Testis (tissue), 2 donors: ENCODE measurements at regions not wholly inside any gene's neighbourhood (a gene's known extent, or its start where the extent isn't known, plus 50 kb on each side); places are given as distances from the start of the nearest gene placed in this dataset.

Source experiments
- DNase-seq: peaks from one replicate; pipeline ENCODE4 v3.0.0-alpha.2; 2019
- H3K27ac ChIP-seq, 2 donors: fragments of 200-600 bp; sonication (generic); one replicate each; pipeline ENCODE4 v1.5.1; 2019
- H3K27me3 ChIP-seq: fragments of 200-600 bp; sonication (generic); one replicate; pipeline ENCODE4 v1.5.1; 2019
- H3K36me3 ChIP-seq: fragments of 200-600 bp; sonication (generic); one replicate; pipeline ENCODE4 v1.5.1; 2017; ENCODE audit warnings: low read depth; ENCODE audit errors: missing control alignments
- H3K4me1 ChIP-seq: fragments of 200-600 bp; sonication (generic); one replicate; pipeline ENCODE4 v1.5.1; 2019
- H3K4me3 ChIP-seq, 2 donors: fragments of 200-600 bp; sonication (generic); one replicate each; pipeline ENCODE4 v1.5.1; 2017 to 2019
- H3K9me3 ChIP-seq: fragments of 200-600 bp; sonication (generic); one replicate; pipeline ENCODE4 v1.5.1; 2017
- CTCF ChIP-seq, 3 experiments: fragments of 450-650 bp in 2 of 3; fragments of 200-600 bp in 1 of 3; sonication (generic) in 1 of 3; IDR thresholded peaks; one replicate each; pipeline ENCODE4 v1.5.1; 2016 to 2019; ENCODE audit warnings: antibody characterized with exemption in 3 of 3, mild to moderate bottlenecking in 2 of 3, moderate library complexity in 1 of 3
- POLR2A ChIP-seq: fragments of 450-650 bp; IDR thresholded peaks from one replicate; pipeline ENCODE4 v1.6.1; 2017; ENCODE audit warnings: antibody characterized with exemption, mild to moderate bottlenecking, moderate library complexity
- WGBS, 2 donors: methylation state at CpG; one replicate each; pipeline ENCODE4 v1.1.5; 2018; 5-methylcytosine and 5-hydroxymethylcytosine counted together
- intact Hi-C: fragments of 100-400 bp; cut with DNase I; formaldehyde crosslinking; loops from one replicate; pipeline ENCODE4 v1.15.1; 2023; ENCODE audit warnings: low total_unique reads

DNA sequence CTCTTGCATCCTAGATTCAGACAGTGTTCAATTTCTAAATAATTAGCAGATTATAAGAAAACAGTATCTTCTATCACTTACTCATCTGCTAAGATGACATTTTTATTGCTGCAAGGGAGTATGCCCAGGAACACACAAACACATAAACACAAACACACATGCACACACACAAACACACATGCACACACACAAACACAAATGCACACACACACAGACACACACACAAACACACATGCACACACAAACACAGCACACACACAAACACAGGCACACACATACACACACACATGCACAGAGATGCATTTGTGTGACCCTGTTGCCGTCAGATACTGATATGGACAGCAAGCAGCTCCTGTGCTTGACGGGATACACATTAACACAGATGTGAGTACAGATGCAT, 612.9 kb downstream of the IRX1 start:
- H3K27me3 ChIP-seq = no peaks in the 10 kb centered on the region
- DNase-seq = no peak
- no peak overlapping the region for H3K27ac ChIP-seq
- H3K4me3 ChIP-seq = no peak overlapping the region
- H3K36me3 ChIP-seq = no peaks in the 10 kb centered on the region
- intact Hi-C loops = no loop called here
- H3K4me1 ChIP-seq = no peaks in the 10 kb centered on the region
- no peaks in the 10 kb centered on the region for H3K9me3 ChIP-seq
- no peak for TF ChIP-seq POLR2A
- TF ChIP-seq CTCF (IDR thresholded peaks at IDR 0.05) = no peak
- WGBS, 2 donors = 77 to 86% methylated on average over 2 of the region's 2 CpGs

- no peak overlapping the region for H3K4me3 ChIP-seq
- DNase-seq = no peak
- TF ChIP-seq CTCF (IDR thresholded peaks at IDR 0.05) = no peak
- TF ChIP-seq POLR2A = no peak
- intact Hi-C loops = no loop called here
- 74 to 83% methylated on average over 5 of the region's 5 CpGs for WGBS, 2 donors
- no peaks in the 10 kb centered on the region for H3K4me1 ChIP-seq
- H3K27me3 ChIP-seq = no peaks in the 10 kb centered on the region
- H3K9me3 ChIP-seq = no peaks in the 10 kb centered on the region
- no peak overlapping the region for H3K27ac ChIP-seq
- H3K36me3 ChIP-seq = no peaks in the 10 kb centered on the region
These were observed 613.4 kb downstream of the IRX1 start for GRCh38 chr5:4208996-4209395.

- TF ChIP-seq CTCF (IDR thresholded peaks at IDR 0.05) (no peak), POLR2A (no peak)
- H3K27me3 ChIP-seq = no peaks in the 10 kb centered on the region
These were observed 616.6 kb downstream of the IRX1 start for GRCh38 chr5:4212071-4212739.

DNA sequence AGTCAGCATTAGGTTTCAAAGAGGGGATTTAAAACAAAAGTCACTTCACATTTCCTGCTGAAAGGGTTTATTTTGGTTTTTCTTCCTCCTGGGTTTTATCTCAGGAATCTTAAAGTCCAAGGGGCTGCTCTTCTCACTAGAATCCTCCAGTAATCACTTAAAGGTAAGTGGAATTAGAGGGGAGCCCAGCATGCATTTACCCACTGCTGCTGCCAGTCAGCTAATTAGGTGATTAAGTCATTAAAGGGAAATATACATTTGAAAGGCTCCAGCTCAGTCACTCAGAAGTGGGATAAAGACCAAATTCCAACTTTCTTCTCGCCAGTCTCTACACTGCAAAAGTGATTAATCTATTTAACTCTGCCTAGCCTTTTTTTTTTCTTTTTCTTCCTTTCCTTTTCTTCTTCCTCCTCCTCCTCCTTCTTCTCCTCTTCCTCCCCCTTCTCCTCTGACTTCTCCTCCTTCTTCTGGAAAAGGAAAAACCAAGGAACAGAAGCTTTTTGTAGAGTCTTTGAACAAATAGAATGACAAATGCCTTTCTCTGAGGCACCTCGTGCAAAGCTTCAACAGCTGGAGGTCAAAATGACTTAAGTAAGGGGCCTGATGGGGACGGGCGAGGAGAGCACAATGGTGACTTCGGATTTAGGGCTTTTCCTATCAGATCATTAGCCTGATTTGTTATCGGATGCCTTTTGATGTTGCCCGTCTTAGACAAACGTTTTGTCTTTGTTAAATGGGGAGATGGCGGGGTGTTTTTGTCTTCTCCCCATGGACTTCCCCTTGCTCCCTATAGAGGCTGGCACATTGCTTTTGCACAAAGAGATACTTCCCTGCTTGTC, 617.6 kb downstream of the IRX1 start:
- Histone ChIP-seq H3K4me1 (no peaks in the 10 kb centered on the region), H3K27me3 (no peaks in the 10 kb centered on the region), H3K9me3 (no peaks in the 10 kb centered on the region), H3K27ac (no peak overlapping the region), H3K36me3 (no peaks in the 10 kb centered on the region), H3K4me3 (no peak overlapping the region)
- TF ChIP-seq CTCF (IDR thresholded peaks at IDR 0.05) = no peak
- no peak for TF ChIP-seq POLR2A
- DNase-seq = no peak
- intact Hi-C loops = no loop called here
- WGBS, 2 donors = 40 to 41% methylated on average over 9 of the region's 9 CpGs

More at GRCh38 chr5:4212071-4212739, 616.6 kb downstream of the IRX1 start:
- no peaks in the 10 kb centered on the region for H3K4me1 ChIP-seq
- DNase-seq = no peak
- H3K27ac ChIP-seq = no peak overlapping the region
- H3K9me3 ChIP-seq = no peaks in the 10 kb centered on the region
- H3K4me3 ChIP-seq = no peak overlapping the region
- intact Hi-C loops = no loop called here
- 79 to 80% methylated on average over 7 to 9 of the region's 9 CpGs for WGBS, 2 donors
- no peaks in the 10 kb centered on the region for H3K36me3 ChIP-seq
